ENCODE measurements at regions not wholly inside any gene's neighbourhood (a gene's known extent, or its start where the extent isn't known, plus 50 kb on each side); places are given as distances from the start of the nearest gene placed in this dataset.

- H3K9me1 ChIP-seq (replicated peaks; ENCODE audit: control insufficient read depth, extremely low read depth, insufficient read depth, low read length): no peaks in the 10 kb centered on the region
- ChIA-PET POLR2A (no interaction called here), CTCF (interaction anchor here (1.2 to 1.6 kb wide), 2 partner anchors 9 to 10 kb away, joined by 3 to 5 read pairs; no protein-coding TSS in a partner anchor)
- no peak overlapping the region for H3K4me2 ChIP-seq (ENCODE audit: insufficient read depth, low read length)
- TF ChIP-seq POLR2AphosphoS5 (IDR thresholded peaks at IDR 0.05; ENCODE audit: insufficient read depth, low read depth, low read length): no peak
- no peak for TF ChIP-seq GATA2 (IDR thresholded peaks at IDR 0.05; ENCODE audit: insufficient read depth, insufficient read length, low read depth, low read length)
- TF ChIP-seq CTCF (IDR thresholded peaks at IDR 0.05; ENCODE audit: extremely low read depth in 1 of 2, insufficient read depth in 1 of 2, low read depth in 1 of 2, low read length in 2 of 2): no peak
- no peak for TF ChIP-seq FOS (IDR thresholded peaks at IDR 0.05; ENCODE audit: borderline replicate concordance, insufficient read depth, low read length)
- no peak for TF ChIP-seq MYC (IDR thresholded peaks at IDR 0.05; ENCODE audit: low read depth, low read length)
- TF ChIP-seq MAX (IDR thresholded peaks at IDR 0.05; ENCODE audit: insufficient read depth, insufficient read length): no peak
- TF ChIP-seq JUN (IDR thresholded peaks at IDR 0.05; ENCODE audit: borderline replicate concordance, insufficient read depth, insufficient read length, low read depth): no peak
- TF ChIP-seq EZH2 (IDR thresholded peaks at IDR 0.05; ENCODE audit: borderline replicate concordance, low read depth, low read length, severe bottlenecking): no peak
- TF ChIP-seq POLR2A (IDR thresholded peaks at IDR 0.05; ENCODE audit: low read depth, low read length): no peak
- no peaks in the 10 kb centered on the region for H3K9me3 ChIP-seq (replicated peaks; ENCODE audit: control insufficient read depth, insufficient read depth, low read length)
- H3K27me3 ChIP-seq (ENCODE audit: control insufficient read depth in 2 of 2, insufficient read depth in 2 of 2, low read length in 2 of 2): no peaks in the 10 kb centered on the region
- no peak overlapping the region for H3K4me3 ChIP-seq (replicated peaks in 1 of 3; ENCODE audit: insufficient read depth in 1 of 3, low read depth in 1 of 3, low read length in 3 of 3)
- DNase-seq (ENCODE audit: low read depth, low spot score): no peak
- no peaks in the 10 kb centered on the region for H3K79me2 ChIP-seq (ENCODE audit: control insufficient read depth, insufficient read depth, low read length)
- no peak for FAIRE-seq
- no TSS peak for BruUV-seq (replicated peaks)
- no peak overlapping the region for H3K27ac ChIP-seq (ENCODE audit: insufficient read depth, low read depth, low read length)
- dilution Hi-C loops (cut with MboI; ENCODE audit: extremely low pct_ligation_motif_present, low sequenced_read_pairs) (no loop called here), intact Hi-C loops (cut with micrococcal nuclease) (loop anchor here (10.0 kb wide), 1 partner anchor 491 kb away; no protein-coding TSS in a partner anchor)
- no peak overlapping the region for H3K9ac ChIP-seq (replicated peaks; ENCODE audit: extremely low read depth, insufficient read depth, low read length)
- no peaks in the 10 kb centered on the region for H3K36me3 ChIP-seq (ENCODE audit: control insufficient read depth in 2 of 2, extremely low read depth in 1 of 2, insufficient read depth in 2 of 2, low read length in 2 of 2)
- H3K4me1 ChIP-seq (ENCODE audit: control insufficient read depth, extremely low read depth, insufficient read depth, low read length): no peaks in the 10 kb centered on the region
- no peaks in the 10 kb centered on the region for H4K20me1 ChIP-seq (replicated peaks; ENCODE audit: control insufficient read depth, extremely low read depth, insufficient read depth, low read length)
- no peak overlapping the region for H2AFZ ChIP-seq (ENCODE audit: low read depth, low read length)
Measured at GRCh38 chr5:106755789-106756188, 914.9 kb downstream of the EFNA5 start.

Data from endothelial cell of umbilical vein (primary cell).